Gastrocnemius medialis (tissue), 4 donors: ENCODE measurements at regions not wholly inside any gene's neighbourhood (a gene's known extent, or its start where the extent isn't known, plus 50 kb on each side); places are given as distances from the start of the nearest gene placed in this dataset.

Experiments
- CTCF ChIP-seq, 5 experiments: fragments of 450-650 bp in 3 of 5; fragments of 200-600 bp in 2 of 5; sonication (generic) in 2 of 5; IDR thresholded peaks in 4 of 5; conservative IDR thresholded peaks in 1 of 5; 1 replicate in 4 of 5; 2 replicates in 1 of 5; pipeline ENCODE4 v1.5.1; 2016 to 2019; ENCODE audit warnings: antibody characterized with exemption in 5 of 5, mild to moderate bottlenecking in 3 of 5, moderate library complexity in 3 of 5
- POLR2A ChIP-seq, 2 donors: fragments of 450-650 bp; IDR thresholded peaks; one replicate each; pipeline ENCODE4 v1.6.1; 2017; ENCODE audit warnings: antibody characterized with exemption in 2 of 2, mild to moderate bottlenecking in 2 of 2, moderate library complexity in 2 of 2

GRCh38 chr20:48480216-48480772 is 347.5 kb downstream of the PREX1 start:
- TF ChIP-seq CTCF (IDR thresholded peaks at IDR 0.05 in 4 of 5, conservative IDR thresholded peaks at IDR 0.05 in 1 of 5) = no peak
- TF ChIP-seq POLR2A (IDR thresholded peaks at IDR 0.05) = no peak
